ENCODE measurements at regions not wholly inside any gene's neighbourhood (a gene's known extent, or its start where the extent isn't known, plus 50 kb on each side); places are given as distances from the start of the nearest gene placed in this dataset.
"Not testable (repeated sequence)": the region's sequence is repeated elsewhere in the genome, so short reads cannot be mapped to it uniquely, and the experiment has no call there.

DNA sequence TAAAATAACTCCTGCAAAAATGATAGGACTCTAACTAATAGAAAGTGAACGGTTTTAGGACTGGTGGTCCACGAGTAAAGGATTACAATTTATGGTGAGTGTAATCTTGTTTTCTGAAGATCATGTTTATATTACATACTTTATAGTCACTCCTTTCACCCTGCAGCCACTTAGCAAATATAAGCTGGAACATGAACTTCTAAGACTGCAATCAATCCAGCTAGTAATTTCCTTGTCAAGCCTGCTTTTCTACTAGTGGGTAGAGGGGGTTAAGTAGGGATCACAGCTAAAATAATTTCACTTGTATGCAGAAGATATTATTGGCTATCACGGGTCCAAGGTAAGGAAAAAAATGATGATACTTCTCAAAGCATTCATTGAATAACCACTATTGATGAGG is 125.5 kb upstream of the NETO1 start:
- DNase-seq (ENCODE audit: low read depth): no peak

DNA sequence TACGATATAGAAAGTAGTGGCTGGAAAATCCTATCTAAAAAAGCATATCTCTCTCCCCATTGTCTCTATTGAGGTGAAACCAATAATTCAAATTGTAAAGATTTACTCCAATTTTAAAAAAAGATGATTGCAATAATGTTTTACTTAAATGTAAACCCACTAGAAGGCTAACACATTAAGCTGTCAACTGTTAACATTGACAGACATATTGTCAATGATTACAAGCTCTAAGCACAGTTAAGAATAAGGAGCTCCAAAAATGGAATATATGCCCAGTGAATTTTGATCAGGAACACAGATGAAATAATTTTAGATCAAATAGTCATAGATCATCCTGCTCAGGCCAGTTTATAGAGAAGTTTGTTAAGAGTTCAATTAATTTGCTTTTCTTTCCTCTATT is 123.6 kb upstream of the NETO1 start:
- no peak for DNase-seq (ENCODE audit: low read depth)

DNA sequence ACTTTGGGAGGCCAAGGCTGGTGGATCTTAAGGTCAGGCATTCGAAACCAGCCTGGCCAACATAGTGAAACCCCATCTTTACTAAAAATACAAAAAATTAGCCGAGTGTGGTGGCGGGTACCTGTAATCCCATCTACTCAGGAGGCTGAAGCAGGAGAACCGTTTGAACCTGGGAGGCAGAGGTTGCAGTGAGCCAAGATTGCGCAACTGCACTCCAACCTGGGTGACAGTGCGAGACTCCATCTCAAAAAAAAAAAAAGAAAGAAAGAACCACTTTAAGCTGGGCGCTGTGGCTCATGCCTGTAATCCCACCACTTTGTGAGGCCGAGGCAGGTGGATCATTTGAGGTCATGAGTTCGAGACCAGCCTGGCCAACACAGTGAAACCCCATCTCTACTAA is 119.8 kb upstream of the NETO1 start:
- not testable (repeated sequence) for DNase-seq (ENCODE audit: low read depth)

DNA sequence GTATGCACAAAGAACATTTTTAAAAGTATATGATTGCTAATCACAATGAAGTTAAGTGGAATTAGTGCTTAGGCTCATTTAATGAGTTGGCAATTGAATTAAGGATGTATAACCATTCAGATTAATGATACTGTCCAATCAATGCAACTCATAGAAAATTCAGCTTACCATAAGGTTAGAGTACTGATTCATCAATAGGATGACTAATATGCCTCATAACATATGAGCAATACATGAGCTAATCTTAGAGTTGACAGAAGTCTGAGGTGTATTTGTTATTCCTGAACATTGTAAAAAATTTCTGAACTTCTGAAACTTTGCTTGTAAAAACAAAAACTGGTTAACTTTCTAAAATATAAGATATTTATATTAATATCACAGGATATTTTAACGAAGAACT is 118.3 kb upstream of the NETO1 start:
- no peak for DNase-seq (ENCODE audit: low read depth)

DNA sequence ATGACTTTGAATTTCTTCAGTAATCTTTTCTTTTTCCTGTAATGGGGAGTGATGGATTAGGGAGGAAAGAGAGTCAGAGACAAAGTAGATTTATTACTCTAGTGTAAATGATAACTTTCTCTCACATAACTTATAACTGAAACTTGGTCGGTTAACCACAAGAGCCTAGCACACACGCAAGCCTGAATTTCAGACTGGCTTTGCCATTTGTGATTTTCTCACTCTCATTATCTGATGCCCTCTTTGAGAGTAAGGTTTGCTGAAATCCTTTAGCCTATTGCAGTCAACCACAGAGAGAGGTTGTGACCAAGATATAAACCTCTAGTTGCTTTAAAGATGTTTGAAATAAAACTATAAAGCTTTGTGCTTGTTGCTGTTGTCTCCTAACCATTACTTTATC is 117.9 kb upstream of the NETO1 start:
- DNase-seq (ENCODE audit: low read depth): no peak

DNA sequence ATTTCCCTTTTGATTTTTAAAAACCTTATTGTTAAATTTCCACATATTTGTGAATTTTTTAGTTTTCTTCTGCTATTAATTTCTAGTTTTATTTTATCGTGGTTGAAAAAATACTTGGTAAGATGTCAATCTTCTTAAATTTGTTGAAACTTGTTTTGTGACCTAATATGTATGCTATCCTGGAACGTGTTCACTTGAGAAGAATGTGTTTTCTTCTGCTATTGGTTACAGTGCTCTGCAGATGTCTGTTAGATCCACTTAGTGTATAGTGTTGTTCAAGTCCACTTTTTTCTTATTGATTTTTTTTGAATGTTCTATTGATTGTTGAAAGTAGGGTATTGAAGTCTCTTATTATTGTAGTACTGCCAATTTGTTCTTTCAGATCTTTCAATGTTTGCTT is 116.5 kb upstream of the NETO1 start:
- DNase-seq (ENCODE audit: low read depth): no peak

DNA sequence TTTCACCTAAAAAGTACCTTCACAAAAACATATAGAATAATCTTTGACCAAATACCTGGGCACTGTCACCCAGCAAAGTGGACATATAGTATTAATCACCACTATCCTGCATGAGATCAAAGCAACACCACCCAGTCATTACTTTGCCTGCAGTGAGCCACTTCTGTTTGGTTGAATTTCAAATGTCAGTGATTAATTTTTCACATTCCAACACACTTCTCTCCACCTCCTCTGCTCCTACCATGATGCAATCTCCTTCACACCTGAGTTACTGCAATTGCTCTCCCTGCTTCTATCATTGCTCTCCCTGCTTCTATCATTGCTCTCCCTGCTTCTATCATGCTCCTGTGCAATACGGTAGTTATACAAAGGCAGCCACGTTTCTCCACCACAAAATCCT is 106.1 kb upstream of the NETO1 start:
- no peak for DNase-seq (ENCODE audit: low read depth)

DNA sequence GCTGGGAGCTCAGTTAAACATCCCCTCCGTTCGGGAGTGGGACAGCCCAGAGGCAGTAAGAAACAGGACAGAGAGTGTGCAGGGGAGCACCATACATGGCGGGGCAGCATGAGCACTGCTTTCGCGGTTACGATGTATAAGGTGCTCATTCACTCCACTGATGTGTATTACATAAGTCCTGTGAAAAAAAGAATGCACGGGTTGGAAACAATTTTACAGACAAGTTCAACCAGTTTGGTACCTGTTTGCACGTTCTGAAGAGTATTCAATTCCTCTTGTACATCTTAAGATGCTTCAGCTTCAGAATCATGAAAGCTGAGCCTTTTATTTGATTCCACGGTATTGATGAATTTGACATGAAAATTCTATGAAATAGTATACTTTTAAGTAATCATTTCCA is 97.8 kb upstream of the NETO1 start:
- no peak for DNase-seq (ENCODE audit: low read depth)

DNA sequence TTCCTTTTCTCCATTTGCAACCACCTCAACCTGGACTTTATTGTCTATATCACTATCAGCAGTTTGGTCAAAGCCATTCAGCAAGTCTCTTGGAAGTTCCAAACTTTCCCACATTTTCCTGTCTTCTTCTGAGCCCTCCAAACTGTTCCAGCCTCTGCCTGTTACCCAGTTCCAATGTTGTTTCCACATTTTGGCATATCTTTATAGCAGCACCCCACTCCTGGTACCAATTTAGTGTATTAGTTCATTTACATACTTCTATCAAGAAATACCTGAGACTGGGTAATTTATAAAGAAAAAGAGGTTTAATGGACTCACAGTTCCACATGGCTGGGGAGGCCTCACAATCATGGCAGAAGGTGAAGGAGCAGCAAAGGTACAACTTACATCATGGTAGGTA is 90.4 kb upstream of the NETO1 start:
- not testable (repeated sequence) for DNase-seq (ENCODE audit: low read depth)

DNA sequence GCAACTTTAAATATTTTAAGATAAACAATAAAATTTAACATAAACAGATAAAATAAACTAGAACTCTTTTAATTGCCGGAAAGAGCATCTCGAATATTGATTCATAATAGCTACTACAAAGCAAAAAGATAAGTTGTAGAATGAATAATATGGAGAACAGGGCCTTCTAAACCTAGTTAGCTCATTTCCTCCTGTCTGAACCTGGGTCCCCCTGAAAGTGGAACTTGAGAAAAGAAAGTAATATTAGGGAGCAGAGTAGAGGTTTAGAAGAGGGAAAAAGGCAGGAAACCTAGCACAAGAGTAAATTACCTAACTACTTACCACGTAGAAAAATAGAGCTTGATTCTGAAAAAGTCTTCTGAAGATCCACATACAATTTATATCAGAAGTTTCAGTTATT is 80.7 kb upstream of the NETO1 start:
- no peak for DNase-seq (ENCODE audit: low read depth)

DNA sequence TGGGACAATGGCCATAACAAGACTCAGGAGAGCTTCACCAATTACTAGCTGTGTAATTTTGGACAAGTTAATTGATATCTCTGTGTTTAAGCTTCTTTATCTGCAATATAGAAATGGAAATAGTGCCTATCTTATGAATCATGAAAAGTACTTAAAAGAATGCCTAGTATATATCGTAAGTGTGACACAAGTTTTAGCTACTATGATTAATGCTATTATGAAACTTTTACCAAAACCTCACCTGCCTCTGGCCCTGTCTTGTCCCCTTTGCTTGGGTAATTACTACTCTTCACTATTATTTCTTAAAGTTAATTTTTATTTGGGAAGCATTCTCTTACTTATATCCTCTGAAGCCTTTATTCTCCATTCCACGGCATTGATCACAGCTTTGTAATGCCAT is 75.0 kb upstream of the NETO1 start:
- DNase-seq (ENCODE audit: low read depth): no peak

DNA sequence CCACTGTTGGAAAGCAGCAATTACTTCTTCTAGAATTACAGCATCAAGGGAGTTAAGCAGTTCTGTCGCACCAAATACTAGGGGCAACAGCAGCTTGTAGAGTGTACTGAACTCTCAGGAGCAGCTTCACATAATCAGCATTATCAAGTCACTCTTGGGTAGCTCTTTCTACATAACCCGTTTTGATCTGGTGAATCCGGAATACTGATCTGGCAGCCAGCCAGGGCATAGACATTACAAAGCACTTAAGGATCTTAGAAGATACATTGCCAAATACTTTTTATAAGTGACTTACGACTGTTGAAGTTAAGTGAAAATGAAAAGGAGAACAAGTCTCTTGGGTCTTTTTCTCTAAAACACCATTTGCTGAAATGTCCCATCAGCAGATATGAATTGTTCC is 73.2 kb upstream of the NETO1 start:
- no peak for DNase-seq (ENCODE audit: low read depth)

DNA sequence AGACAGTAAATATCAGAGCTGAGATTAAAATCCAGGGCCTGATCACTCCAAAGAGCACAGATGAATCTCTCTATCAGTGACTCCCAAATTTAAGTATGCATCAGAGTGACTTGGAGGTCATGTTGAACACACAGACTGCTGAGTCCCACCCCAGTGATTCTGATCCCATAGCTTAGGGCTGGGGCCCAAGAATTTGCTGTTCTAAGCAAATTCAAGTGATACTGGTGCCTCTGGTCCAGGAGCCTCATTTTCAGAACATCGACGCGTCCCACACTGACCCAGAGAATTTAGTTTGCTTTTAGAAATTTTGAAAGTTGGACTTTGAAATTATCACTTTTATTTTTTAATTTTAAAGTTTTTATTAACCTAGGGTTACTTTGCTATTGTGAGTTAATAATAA is 72.7 kb upstream of the NETO1 start:
- no peak for DNase-seq (ENCODE audit: low read depth)

DNA sequence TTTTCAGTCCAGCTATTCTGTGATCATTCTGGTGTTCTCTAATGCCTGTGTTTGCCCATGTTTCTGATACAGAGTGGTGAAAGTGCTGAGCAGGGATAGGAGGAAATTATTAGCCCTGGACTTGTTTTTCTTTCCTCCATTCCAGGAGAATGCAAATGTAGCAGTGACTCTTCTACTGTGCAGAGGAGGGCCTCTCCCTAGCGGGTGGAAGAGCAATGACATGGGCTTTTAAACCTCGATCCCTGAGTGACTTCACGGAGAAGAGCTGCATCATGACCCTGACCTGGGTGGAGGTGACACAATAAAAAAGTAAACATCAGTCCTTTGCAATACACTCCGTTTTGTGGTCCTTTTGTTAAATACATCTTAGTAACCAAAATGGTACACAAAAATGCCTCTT is 68.0 kb upstream of the NETO1 start:
- no peak for DNase-seq (ENCODE audit: low read depth)

DNA sequence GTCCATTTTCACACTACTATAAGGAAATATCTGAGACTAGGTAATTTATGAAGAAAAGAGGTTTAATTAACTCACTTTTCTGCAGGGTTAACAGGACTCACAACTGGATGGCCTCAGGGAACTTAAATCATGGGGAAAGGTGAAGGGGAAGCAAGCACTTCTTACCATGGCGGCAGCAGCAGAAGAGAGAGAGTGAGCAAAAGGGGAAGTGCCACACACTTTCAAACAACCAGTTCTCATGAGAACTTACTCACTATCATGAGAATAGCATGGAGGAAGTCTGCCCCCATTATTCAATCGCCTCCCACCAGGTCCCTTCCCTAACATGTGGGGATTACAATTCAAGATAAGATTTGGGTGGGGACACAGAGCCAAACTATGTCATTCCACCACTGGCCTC is 55.1 kb upstream of the NETO1 start:
- no peak for DNase-seq (ENCODE audit: low read depth)

Measured in fibroblast of gingiva (primary cell).